ENCODE measurements at regions not wholly inside any gene's neighbourhood (a gene's known extent, or its start where the extent isn't known, plus 50 kb on each side); places are given as distances from the start of the nearest gene placed in this dataset.
"Not testable (repeated sequence)": the region's sequence is repeated elsewhere in the genome, so short reads cannot be mapped to it uniquely, and the experiment has no call there.

DNA sequence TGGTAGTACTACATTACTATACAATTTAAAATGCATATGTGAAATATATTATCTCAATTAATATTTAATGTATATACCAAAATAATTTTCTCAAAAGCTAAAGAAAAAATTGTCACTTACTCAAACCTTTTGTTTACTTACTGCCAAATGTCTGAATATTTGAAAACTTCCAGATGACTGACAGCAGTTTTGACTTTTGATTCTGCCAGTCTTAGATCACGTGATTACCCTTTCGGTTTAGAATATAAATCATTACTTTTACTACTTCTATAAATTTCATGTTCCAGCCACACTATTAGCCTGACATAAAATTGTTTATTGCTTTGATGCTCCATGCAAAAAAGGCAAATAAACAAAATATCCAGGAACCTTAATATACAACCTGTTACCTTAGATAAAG is 680.7 kb upstream of the ID4 start:
- no peak for DNase-seq (ENCODE audit: low read depth)

DNA sequence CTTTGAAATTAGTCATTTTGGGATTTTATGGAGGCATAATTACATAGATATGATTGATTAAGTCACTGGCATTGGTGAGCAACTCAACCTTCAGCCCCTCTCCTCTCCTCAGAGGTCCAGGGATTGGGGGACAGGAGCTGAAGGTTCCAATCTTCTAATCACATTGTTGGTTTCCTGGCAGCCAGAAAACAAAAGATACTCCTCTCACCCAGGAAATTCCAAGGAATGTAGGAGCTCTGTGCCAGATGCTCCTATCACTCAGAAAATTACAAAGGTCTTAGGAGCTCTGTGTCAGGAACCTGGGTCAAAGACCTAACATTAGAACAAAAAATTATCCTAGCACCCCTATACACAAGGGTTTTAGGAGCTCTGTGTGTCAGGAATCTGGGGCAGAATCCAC is 679.7 kb upstream of the ID4 start:
- DNase-seq (ENCODE audit: low read depth): no peak

DNA sequence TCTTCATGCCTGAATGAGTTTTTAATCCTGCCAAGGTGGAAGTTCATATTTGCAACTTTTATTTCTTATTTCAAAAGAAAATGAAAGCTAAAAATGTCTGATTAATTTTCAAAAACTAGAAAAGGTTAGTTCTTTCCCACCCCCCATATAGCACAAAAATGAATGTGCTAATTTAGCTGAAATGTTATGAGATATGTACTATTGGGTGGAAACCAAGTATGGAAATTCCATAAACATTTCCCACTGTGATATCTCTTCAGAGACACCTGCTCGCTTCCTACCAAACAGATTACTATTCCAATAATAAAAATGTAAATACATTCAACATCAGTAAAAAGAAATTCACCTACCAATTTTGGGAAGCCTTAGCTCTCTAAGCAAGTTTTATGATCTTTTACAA is 678.6 kb upstream of the ID4 start:
- DNase-seq (ENCODE audit: low read depth): no peak

DNA sequence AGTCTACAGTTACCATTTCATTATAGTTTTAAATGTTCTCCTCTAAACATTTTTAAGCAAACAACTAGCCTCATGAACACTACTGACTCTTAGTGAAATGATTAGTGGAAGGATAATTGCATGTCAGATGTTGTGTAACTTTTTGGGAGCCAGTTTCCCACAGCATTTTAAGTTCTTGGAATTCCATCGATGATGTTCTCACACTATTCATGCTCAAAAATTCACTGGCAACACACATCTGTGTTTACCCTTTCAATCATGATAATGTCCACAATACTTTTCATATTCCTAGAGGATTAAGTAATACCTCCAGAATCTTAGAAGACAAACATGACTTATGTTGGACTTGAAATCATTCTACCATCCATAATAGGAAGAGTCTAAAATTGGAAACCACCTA is 678.1 kb upstream of the ID4 start:
- no peak for DNase-seq (ENCODE audit: low read depth)

DNA sequence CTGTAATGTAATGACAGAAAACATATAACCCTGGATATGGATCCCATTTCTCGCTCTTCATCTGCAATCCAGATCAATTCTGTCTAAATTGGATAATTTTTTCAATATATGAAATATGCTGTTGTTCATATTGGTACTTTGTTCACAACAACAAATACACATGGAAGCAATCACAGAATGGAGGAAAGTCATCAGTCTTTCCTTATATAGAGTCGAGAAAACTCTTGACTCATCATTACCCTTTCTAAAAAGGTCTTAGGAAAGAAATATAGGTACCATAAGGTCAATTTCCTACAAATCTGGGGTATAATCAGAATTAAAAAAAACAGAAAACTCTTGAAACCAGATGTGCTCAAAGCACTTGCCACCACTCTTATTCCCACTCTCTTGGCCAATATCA is 677.6 kb upstream of the ID4 start:
- DNase-seq (ENCODE audit: low read depth): no peak

DNA sequence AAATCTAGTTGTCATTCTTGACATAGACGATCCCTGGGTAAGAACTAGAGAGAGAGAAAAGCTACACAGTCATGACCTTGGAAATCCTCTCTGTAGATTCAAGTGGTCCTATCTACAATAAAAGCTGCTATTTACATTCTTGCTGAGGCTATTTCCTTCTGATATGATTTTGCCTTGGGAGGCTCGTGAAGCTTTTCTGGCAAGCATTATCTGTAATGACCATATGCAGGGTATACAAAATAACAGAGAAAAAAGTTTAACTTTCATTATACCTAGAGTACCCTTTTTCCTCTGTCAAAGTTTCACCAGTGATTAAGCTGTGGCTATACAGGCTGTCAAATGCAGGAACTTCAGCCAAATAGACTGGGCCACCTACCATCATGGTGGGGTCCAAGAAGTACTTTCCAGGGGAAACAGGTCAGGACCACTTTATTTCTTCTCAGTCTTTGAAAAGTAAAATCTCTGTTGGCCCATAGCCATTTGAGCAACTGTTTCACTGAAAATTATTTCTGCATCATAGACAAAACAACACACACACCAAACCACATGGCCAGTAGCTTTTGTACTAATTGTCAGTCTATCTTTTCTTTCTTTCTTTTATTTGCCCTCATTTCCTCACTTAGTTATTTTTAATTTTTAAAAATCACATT is 677.0 kb upstream of the ID4 start:
- no peak for DNase-seq (ENCODE audit: low read depth)

DNA sequence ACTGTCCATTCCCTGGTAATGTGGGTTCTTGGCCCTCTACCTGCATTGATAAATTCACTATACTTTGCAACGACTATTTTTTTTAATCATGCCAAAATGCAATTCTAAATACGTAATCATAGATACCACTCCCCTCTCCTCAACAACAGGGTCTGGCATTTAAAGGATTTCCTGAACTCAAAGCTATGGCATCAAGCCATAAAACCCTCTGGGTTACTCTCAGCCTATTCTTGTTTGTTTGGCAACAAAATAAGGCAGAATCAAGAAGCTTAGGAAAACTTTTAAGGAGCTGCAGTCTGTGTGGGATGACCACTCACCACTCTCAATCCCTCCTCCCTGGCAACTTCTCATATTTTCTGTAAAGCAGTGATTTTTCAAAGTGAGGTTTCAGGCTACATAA is 669.9 kb upstream of the ID4 start:
- no peak for DNase-seq (ENCODE audit: low read depth)

DNA sequence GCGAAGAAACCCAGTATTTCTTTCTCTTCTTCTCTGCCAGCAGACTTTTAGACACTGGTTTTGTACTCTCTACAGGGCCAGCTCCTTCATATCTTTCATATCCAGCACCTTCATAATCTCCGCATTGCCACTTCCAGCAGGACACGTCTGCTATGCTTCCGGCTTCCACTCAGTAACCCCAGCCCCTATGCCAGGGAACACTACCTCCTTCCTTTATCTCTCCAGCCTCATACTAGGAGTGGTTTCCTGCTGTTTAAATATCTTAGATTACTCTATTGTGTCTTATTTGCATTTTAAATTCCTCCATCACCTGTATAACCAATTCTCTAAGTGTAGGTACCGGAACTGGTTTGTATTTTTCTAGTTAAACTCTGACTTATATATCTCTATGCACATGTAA is 667.8 kb upstream of the ID4 start:
- DNase-seq (ENCODE audit: low read depth): no peak

DNA sequence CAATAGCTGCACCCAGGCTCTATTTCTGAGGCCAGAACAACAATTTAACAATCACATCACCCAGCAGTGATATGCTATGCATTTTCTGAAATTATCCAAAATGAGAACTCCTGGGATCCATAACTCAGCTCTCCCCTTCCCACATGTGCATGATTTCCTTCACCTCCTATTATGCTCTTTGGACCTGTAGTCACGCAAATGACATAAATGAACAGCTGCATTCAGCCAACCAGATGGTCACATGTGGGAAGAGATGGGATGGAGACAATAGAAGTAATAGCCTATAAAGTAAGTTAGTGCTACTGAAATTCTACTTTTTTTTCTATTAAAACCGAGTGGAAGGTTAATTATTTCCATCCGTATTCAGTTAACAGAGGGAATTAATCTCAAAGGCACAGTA is 662.1 kb upstream of the ID4 start:
- no peak for DNase-seq (ENCODE audit: low read depth)

DNA sequence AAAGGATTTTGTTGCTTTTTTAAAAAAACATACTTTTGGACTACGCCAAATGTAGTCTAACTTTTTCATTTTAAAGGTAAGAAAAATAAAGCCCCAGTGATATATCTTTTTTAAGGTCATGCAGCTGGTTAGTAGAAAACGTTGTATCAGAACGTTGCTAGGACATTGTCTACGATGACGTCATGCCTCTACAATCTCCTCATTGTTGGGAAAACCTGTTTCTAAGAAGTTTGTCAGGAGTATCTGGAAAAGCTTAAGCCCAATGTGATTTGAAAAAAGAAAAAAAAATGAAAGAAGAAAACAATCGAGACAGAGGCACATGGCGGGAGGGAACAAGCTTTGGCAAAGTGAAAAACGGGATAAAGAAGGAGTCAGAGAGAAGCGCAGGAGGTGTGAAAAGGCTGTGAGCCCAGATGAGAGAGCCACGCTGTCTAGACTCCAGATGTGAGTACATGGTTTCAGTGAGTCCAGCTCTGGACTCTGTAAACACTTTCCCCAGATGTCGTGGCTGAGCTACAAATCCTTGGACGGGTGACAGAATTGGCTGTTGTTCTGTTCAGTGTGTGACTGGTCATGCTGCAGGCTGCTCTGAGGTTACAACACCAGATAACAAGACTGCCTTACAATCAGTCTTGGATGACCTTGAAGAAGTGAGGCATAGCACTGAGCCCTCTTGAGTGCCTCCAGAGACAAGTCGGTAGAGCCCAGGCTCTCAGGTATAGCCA is 656.7 kb upstream of the ID4 start:
- no peak for DNase-seq (ENCODE audit: low read depth)

DNA sequence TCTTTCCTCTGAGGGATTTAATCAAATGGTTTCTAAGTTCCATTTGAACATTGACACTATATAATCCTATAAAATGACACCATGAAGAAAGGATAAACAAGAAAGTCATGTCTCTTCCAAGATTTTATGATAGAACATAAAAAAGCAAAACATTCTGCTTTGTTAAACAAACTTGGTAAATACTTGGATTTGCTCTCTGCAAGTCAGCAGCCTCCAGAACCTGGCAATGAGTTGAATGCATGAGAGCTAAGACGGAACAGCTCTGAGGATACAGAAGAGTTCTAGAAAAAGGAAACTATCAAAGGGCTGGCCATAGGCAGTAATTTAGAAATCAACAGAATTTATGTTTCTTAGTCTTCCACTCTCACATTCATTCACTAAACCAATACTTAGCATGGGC is 656.0 kb upstream of the ID4 start:
- no peak for DNase-seq (ENCODE audit: low read depth)

DNA sequence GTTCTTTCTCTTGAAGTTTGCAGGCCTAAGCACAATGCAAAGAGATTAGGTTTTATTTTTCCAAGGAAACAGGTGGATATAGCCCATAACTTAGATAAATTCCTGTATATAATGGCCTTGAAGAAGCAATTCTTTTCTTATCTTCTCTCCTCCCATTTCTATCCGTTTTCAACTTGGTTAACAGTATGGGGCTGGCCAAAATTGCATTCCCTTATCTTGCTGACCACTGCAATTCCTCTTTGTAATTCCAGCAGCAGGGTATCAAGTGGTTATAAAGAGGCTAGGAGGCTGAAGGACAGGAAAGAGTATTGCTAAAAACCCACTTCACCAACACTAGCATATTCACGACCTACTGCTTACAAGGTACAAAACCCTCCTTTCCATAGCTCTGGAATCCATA is 643.5 kb upstream of the ID4 start:
- no peak for DNase-seq (ENCODE audit: low read depth)

DNA sequence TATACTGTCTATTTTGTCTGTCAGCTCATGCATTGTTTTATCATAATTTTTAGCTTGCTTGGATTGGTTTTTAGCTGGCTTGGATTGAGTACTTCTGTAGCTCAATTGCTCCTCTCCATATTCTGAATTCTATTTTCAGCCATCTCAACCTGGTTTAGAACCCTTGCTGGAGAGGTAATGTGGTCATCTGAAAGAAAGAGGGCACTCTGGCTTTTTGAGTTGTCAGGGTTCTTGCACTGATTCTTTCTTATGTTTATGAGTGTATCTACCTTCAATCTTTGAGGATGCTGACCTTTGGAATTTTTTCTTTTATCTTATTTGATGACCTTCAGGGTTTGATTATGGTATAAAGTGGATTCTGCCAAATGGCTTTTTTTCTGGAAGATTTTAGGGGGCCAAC is 632.7 kb upstream of the ID4 start:
- DNase-seq (ENCODE audit: low read depth): no peak

DNA sequence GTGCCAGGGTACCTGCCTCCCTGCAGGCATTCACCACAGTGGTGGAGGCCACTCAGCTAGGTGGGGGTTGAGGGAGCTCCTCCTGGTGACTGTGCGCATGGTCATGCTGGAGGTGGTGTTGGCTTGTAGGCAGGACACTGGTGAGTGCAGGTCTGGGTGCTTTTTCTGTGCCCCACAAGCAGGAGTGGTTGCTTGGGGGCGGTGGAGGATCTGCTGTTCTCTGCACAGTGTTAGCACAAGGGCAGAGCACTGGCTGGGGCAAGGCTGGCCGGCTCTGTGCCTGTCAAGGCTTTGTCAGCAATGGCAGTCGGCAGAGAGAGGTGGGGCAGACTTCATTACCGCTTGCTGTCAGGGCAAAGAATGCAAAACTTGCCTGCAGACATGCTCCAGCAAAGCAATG is 632.1 kb upstream of the ID4 start:
- DNase-seq (ENCODE audit: low read depth): no peak

DNA sequence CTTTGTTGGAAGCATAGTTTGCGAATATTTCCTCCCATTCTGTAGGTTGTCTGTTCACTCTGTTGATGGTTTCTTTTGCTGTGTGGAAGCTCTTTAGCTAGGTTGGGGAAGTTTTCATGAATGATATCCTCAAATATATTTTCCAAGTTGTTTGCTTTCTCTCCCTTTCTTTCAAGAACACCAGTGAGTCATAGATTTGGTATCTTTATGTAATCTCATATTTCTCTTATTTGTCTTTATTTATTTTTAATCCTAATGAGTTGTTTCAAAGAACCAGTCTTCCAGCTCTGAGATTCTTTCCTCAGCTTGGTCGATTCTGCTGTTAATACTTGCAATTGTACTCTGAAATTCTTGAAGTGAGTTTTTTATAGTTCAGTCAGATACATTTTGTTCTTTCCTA is 628.0 kb upstream of the ID4 start:
- no peak for DNase-seq (ENCODE audit: low read depth)

DNA sequence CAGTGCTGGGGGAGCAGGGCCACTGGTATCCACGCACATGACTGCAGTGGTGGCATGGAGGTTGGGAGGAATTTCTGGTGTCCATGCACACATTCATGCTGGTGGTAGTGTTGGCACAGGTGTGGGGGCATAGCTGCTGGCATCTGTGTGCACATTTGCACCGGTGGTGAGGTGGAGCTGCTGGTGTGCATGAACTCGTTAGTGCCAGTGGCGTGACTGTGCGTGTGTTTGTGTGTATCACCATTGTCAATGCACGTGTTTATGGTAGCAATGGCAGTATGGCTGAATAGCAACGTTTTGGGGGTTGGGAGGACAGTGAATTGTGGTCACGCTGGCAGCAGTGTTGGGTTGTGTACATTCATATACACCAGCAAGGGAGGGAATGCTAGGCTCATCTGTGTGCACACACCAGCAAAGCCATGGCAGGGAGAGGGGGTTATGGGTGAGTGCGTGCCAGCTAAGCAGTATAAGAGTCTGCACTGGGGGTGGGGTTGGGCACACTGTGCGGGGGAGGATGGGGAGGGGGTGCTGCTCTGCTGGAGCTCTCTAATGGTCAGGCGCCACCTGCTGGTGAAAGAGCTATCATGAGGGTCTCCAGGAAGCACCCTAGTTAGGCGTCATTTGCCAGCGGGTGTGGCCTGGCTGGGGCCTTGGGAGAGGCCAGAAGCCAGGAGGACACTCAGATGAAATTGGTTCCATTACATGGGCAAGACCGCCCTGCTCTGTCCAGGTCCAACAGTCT is 626.1 kb upstream of the ID4 start:
- no peak for DNase-seq (ENCODE audit: low read depth)

DNA sequence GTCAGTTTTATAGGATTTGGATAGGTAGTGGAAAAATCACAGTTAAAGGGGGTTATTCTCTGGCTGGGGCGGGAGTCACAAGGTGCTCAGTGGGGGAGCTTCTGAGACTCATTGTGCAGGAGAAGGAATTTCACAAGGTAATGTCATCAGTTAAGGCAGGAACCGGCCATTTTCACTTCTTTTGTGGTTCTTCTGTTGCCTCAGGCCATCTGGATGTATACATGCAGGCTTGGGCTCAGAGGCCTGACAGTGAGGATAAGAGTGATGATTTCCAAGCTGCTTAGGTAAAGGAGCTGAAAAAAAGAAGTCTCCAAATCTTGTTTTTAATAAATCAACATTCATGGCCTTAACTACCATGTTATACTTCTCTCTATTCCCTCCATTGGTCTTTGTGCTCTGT is 622.9 kb upstream of the ID4 start:
- DNase-seq (ENCODE audit: low read depth): no peak

DNA sequence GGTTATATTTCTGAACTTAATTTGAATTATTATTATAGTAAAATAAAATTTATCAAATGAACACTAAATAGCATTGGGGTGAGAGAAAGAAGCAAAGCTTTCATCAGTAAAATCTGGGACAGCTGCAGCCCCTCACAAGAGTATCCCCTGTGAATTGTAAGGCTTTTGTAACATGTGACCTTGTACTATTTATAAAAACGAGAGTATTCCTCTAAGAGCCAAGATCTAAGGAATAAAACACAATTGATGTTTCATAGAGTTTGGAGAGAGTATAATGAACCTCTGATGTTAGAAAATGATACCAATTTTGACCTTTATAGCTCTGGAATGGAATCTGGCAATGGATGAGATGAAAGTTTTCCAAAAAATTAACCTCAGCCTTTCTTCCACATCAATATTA is 617.2 kb upstream of the ID4 start:
- DNase-seq (ENCODE audit: low read depth): no peak

DNA sequence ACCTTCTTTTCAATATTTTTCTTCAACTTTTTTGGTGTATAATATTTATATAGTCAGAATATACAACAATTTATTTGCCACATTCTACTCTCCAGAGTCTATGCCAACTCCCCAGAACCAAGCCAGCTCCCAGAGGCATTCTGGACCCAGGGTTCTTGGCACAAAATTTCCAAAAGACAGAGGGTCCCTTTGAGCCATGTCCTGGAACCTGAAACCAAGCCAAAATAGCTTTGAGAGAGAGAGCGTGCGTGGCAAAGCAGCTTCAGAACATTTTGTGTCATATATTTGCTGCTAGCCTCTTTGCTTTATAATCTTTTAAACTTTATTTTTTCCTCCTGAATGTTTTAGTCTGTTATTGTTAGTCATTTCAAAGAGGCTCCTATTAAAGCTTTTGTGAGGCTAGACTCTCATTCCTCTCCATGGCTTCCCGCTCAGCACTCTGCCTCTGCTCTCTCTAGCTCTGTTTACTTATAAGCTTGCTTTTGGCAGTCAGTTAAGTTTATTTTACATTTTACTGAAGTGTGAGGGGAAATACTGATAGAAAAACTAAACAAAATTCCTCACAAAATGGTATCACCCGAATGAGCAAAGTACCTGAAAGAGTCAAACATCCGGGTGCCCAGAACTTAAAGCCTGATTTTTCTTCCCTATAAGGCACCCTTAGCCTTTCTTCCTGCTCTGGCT is 605.1 kb upstream of the ID4 start:
- no peak for DNase-seq (ENCODE audit: low read depth)

DNA sequence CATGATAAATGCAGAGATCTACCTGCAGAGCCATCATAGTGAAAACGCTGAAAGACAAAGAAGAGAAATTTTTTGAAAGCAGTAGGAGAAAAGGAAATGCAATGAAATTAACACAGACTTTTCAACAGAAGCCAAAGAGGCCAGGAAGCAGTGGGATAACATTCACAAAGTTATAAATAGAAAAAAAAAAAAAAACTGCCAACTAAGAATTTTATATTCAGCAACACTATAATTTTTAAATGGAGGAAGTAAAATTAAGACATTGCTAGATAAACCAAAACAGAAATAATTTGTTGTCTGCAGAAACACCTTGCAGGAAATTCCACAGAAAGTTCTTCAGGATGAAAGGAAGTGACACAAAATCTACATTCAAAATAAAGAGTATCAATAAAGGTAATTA is 591.5 kb upstream of the ID4 start:
- DNase-seq (ENCODE audit: low read depth): no peak

DNA sequence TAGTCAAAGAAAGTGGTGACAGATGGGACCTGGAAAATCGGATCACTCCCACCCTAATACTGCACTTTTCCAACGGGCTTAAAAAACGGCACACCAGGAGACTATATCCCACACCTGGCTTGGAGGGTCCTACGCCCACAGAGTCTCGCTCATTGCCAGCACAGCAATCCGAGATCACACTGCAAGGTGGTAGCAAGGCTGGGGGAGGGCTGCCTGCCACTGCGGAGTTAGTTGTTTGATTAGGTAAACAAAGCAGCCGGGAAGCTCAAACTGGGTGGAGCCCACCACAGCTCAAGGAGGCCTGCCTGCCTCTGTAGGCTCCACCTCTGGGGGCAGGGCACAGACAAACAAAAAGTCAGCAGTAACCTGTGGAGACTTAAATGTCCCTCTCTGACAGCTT is 590.0 kb upstream of the ID4 start:
- not testable (repeated sequence) for DNase-seq (ENCODE audit: low read depth)

DNA sequence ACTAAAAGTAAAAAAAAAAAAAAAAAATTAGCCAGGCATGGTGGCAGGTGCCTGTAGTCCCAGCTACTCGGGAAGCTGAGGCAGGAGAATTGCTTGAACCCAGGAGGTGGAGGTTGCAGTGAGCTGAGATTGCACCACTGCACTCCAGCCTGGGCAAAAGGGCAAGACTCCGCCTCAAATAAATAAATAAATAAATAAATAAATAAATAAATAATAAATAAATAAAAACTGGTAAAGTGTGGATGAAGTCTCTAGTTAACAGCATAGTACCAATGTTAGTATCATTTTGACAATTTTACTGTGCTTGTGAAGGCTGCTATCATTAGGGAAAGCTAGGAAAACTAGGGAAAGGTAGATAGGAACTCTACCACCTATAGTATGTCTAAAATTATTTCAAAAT is 581.0 kb upstream of the ID4 start:
- DNase-seq (ENCODE audit: low read depth): not testable (repeated sequence)

DNA sequence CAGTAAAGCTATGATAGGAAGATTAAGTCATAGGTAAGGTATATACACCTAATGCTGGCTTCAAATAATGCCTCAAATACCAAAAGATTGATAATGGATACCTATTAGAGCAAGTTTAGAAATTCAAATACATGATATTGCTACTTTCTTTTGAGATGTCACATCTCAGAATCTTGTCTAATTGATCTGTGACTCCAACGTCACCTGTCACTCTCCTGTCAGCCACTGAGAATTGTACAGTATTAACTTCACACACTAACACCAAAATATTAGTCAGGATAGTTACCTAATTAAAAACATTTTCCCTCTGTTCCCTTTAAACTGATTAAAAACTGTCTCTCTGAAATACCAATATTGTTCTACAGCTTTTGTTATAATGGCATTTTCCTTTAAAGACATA is 575.5 kb upstream of the ID4 start:
- DNase-seq (ENCODE audit: low read depth): no peak

Measured in activated T-cell treated with anti-CD3 and anti-CD28 coated beads for 1 hour (primary cell).